MCF 10A (cell line): ENCODE measurements at regions not wholly inside any gene's neighbourhood (a gene's known extent, or its start where the extent isn't known, plus 50 kb on each side); places are given as distances from the start of the nearest gene placed in this dataset.

Experiments used
- BruUV-seq: library from RNA; stranded (reverse); fragments of 400-500 nt; replicated peaks from 2 replicates; lab custom pipeline; 2021; lab: Mats Ljungman, UMichigan
- CTCF ChIA-PET: fragments of 300-600 bp; sonication (Branson Sonifier 250); formaldehyde crosslinking; extraction: SDS; loops from one replicate; lab custom pipeline; 2021; ENCODE audit warnings: antibody characterized with exemption, inconsistent platforms; lab: Yijun Ruan, JAX
- POLR2A ChIA-PET: fragments of 300-600, 350-650 bp; sonication (Branson Sonifier 250); formaldehyde crosslinking; extraction: SDS; loops from one replicate; lab custom pipeline; 2020; ENCODE audit warnings: antibody characterized with exemption, inconsistent platforms; lab: Yijun Ruan, JAX
- DNase-seq: peaks from one replicate; pipeline ENCODE4 v3.0.0-alpha.2; 2018; ENCODE audit not compliant: unreplicated experiment
- H3K27ac Mint-ChIP-seq: one replicate; pipeline ENCODE4 v1.8.0; 2022; ENCODE audit warnings: mild to moderate bottlenecking, low read depth, mixed read lengths; ENCODE audit not compliant: unreplicated experiment
- H3K27me3 Mint-ChIP-seq: one replicate; pipeline ENCODE4 v1.8.0; 2022; ENCODE audit warnings: mixed read lengths; ENCODE audit not compliant: insufficient read depth, unreplicated experiment
- H3K36me3 Mint-ChIP-seq: one replicate; pipeline ENCODE4 v1.8.0; 2022; ENCODE audit warnings: mild to moderate bottlenecking, moderate library complexity, mixed read lengths; ENCODE audit not compliant: insufficient read depth, unreplicated experiment
- H3K4me1 Mint-ChIP-seq: one replicate; pipeline ENCODE4 v1.8.0; 2022; ENCODE audit warnings: mixed read lengths; ENCODE audit not compliant: insufficient read depth, unreplicated experiment
- H3K4me3 Mint-ChIP-seq: one replicate; pipeline ENCODE4 v1.8.0; 2022; ENCODE audit warnings: mild to moderate bottlenecking, moderate library complexity, mixed read lengths; ENCODE audit not compliant: unreplicated experiment
- H3K9me3 Mint-ChIP-seq: one replicate; pipeline ENCODE4 v1.8.0; 2022; ENCODE audit warnings: mixed read lengths; ENCODE audit not compliant: unreplicated experiment
- CTCF ChIP-seq: fragments of 200-600 bp; IDR thresholded peaks from one replicate; pipeline ENCODE4 v1.8.0; 2022; ENCODE audit warnings: antibody characterized with exemption, mild to moderate bottlenecking; ENCODE audit not compliant: unreplicated experiment
- intact Hi-C: fragments of 100-400 bp; cut with micrococcal nuclease; formaldehyde crosslinking; loops from 2 replicates; pipeline ENCODE4 v1.14.1; 2022

- intact Hi-C loops: no loop called here
- POLR2A ChIA-PET: interaction anchor here (0.7 kb wide), 1 partner anchor 51 kb away, joined by 4 read pairs; no protein-coding TSS in a partner anchor
- no peaks in the 10 kb centered on the region for H3K27me3 Mint-ChIP-seq
These were observed 262.6 kb upstream of the PLXNA2 start for GRCh38 chr1:208506812-208507211.

GRCh38 chr1:208509072-208509471 lies 264.9 kb upstream of the PLXNA2 start:
- Mint-ChIP-seq H3K36me3 (no peaks in the 10 kb centered on the region), H3K27ac (no peak overlapping the region), H3K9me3 (no peaks in the 10 kb centered on the region), H3K27me3 (no peaks in the 10 kb centered on the region), H3K4me1 (peaks cover 35% of the 10 kb centered on the region), H3K4me3 (no peak overlapping the region)
- intact Hi-C loops: no loop called here
- CTCF ChIA-PET: interaction anchor here (0.6 to 2.2 kb wide), 11 partner anchors 9 to 1948 kb away, joined by 3 to 13 read pairs (median 4); no protein-coding TSS in a partner anchor
- no TSS peak for BruUV-seq
- TF ChIP-seq CTCF: no peak
- POLR2A ChIA-PET: interaction anchor here (0.5 to 2.3 kb wide), 4 partner anchors 9 to 690 kb away, joined by 3 to 10 read pairs (median 3); no protein-coding TSS in a partner anchor
- no peak for DNase-seq

More at GRCh38 chr1:208506812-208507211, 262.6 kb upstream of the PLXNA2 start:
- Mint-ChIP-seq H3K36me3 (no peaks in the 10 kb centered on the region), H3K4me3 (no peak overlapping the region), H3K9me3 (no peaks in the 10 kb centered on the region), H3K4me1 (peaks cover 33% of the 10 kb centered on the region), H3K27ac (no peak overlapping the region)
- no peak for DNase-seq
- CTCF ChIA-PET: interaction anchor here (0.5 kb wide), 1 partner anchor 194 kb away, joined by 3 read pairs; no protein-coding TSS in a partner anchor
- no peak for TF ChIP-seq CTCF
- no TSS peak for BruUV-seq

- H3K27ac Mint-ChIP-seq: peak overlapping the region; percentile 14
- H3K36me3 Mint-ChIP-seq: no peaks in the 10 kb centered on the region
- no peak overlapping the region for H3K4me3 Mint-ChIP-seq
- no peaks in the 10 kb centered on the region for H3K9me3 Mint-ChIP-seq
- peaks cover 32% of the 10 kb centered on the region for H3K4me1 Mint-ChIP-seq
- TF ChIP-seq CTCF: no peak
- DNase-seq: peak; percentile 96
- ChIA-PET POLR2A (interaction anchor here (0.5 to 2.3 kb wide), 5 partner anchors 10 to 749 kb away, joined by 3 to 10 read pairs (median 3); no protein-coding TSS in a partner anchor), CTCF (interaction anchor here (0.6 to 2.2 kb wide), 4 partner anchors 31 to 716 kb away, joined by 3 to 5 read pairs (median 3); no protein-coding TSS in a partner anchor)
- BruUV-seq: no TSS peak
- intact Hi-C loops: no loop called here
- no peaks in the 10 kb centered on the region for H3K27me3 Mint-ChIP-seq
These were observed 266.2 kb upstream of the PLXNA2 start for GRCh38 chr1:208510192-208510952.

- no TSS peak for BruUV-seq
- TF ChIP-seq CTCF: no peak
- Mint-ChIP-seq H3K9me3 (no peaks in the 10 kb centered on the region), H3K36me3 (no peaks in the 10 kb centered on the region), H3K4me3 (no peak overlapping the region), H3K4me1 (peaks cover 31% of the 10 kb centered on the region), H3K27ac (no peak overlapping the region), H3K27me3 (no peaks in the 10 kb centered on the region)
- no peak for DNase-seq
- intact Hi-C loops: no loop called here
- POLR2A ChIA-PET: interaction anchor here (0.7 kb wide), 1 partner anchor 30 kb away, joined by 3 read pairs; no protein-coding TSS in a partner anchor
- CTCF ChIA-PET: no interaction called here
These were observed 267.2 kb upstream of the PLXNA2 start for GRCh38 chr1:208511242-208511860.
